ENCODE measurements at regions not wholly inside any gene's neighbourhood (a gene's known extent, or its start where the extent isn't known, plus 50 kb on each side); places are given as distances from the start of the nearest gene placed in this dataset.

- no peak for TF ChIP-seq CTCF (IDR thresholded peaks at IDR 0.05)
- H3K27me3 ChIP-seq (ENCODE audit: low read depth) = no peaks in the 10 kb centered on the region
These were observed 242.5 kb upstream of the ZFP64 start for GRCh38 chr20:52434041-52434425.

DNA sequence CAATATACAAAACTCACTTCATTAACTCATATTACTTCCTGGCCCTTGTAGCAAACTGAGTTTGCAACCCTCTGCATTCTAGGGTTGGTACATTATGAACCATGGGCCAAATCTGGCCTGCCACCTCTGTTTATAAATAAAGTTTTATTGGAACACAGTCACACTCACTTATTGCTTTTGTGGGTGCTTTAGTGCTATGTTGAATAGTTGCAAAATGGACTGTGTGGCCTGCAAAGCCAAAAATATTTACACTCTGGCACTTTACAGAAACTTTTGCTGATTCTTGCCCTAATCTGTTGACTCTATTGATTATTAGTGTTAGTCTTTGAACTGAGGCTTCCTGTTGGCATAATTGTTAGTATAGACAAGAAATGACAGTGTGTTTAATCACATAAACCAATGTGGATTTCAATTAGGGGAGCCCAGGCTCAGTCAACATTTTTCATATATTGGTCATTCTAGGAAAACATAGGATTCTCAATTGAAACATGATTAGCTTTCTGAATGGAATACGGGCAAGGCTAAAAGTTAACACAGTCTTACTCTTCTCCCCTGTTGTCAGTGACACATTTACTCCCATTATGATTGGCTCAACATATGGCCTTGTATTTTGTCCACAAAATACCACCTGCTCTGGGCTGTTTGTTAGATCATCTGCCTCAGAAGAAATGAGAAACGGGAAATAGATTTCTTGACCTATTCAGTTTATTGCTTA, 241.9 kb upstream of the ZFP64 start:
- no peaks in the 10 kb centered on the region for H3K36me3 ChIP-seq
- no peak for TF ChIP-seq CTCF (IDR thresholded peaks at IDR 0.05)
- H3K4me3 ChIP-seq = no peak overlapping the region
- no peaks in the 10 kb centered on the region for H3K27me3 ChIP-seq (ENCODE audit: low read depth)
- DNase-seq (no peak), ATAC-seq (no peak)
- no peaks in the 10 kb centered on the region for H3K4me1 ChIP-seq
- no peak overlapping the region for H3K27ac ChIP-seq
- H3K9me3 ChIP-seq = no peaks in the 10 kb centered on the region
- intact Hi-C loops (cut with DNase I) = no loop called here

More at GRCh38 chr20:52434041-52434425, 242.5 kb upstream of the ZFP64 start:
- no peak for ATAC-seq
- H3K4me3 ChIP-seq = no peak overlapping the region
- intact Hi-C loops (cut with DNase I) = no loop called here
- no peaks in the 10 kb centered on the region for H3K36me3 ChIP-seq
- no peaks in the 10 kb centered on the region for H3K4me1 ChIP-seq
- no peak for DNase-seq
- no peak overlapping the region for H3K27ac ChIP-seq
- H3K9me3 ChIP-seq = no peaks in the 10 kb centered on the region

DNA sequence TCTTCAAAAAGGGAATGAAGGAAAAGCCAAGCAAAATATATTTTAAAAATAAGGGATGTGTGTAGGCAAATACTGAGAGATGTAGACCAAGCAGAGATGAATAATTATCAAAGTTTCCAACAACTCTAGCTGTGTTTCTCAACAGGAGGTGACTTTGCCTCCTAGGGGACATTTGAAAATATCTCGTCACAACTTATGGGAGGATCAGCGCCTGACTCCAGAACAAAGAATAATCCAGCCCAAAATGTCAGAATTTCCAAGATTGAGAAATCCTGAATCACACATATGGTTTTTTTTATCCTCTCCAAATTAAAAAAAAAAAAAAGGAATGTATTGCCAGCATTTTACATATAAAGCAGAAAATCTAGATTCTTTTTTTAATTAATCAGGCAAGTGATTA, 241.2 kb upstream of the ZFP64 start:
- Histone ChIP-seq H3K36me3 (no peaks in the 10 kb centered on the region), H3K4me1 (no peaks in the 10 kb centered on the region), H3K27me3 (ENCODE audit: low read depth) (no peaks in the 10 kb centered on the region), H3K4me3 (no peak overlapping the region), H3K9me3 (no peaks in the 10 kb centered on the region), H3K27ac (no peak overlapping the region)
- DNase-seq (no peak), ATAC-seq (no peak)
- no peak for TF ChIP-seq CTCF (IDR thresholded peaks at IDR 0.05)
- intact Hi-C loops (cut with DNase I) = no loop called here

- Histone ChIP-seq H3K27me3 (ENCODE audit: low read depth) (no peaks in the 10 kb centered on the region), H3K36me3 (no peaks in the 10 kb centered on the region), H3K27ac (no peak overlapping the region), H3K9me3 (no peaks in the 10 kb centered on the region), H3K4me1 (no peaks in the 10 kb centered on the region), H3K4me3 (no peak overlapping the region)
- TF ChIP-seq CTCF (IDR thresholded peaks at IDR 0.05) = no peak
- no peak for ATAC-seq
- DNase-seq = no peak
- intact Hi-C loops (cut with DNase I) = no loop called here
These were observed 237.4 kb upstream of the ZFP64 start for GRCh38 chr20:52429029-52429428.

DNA sequence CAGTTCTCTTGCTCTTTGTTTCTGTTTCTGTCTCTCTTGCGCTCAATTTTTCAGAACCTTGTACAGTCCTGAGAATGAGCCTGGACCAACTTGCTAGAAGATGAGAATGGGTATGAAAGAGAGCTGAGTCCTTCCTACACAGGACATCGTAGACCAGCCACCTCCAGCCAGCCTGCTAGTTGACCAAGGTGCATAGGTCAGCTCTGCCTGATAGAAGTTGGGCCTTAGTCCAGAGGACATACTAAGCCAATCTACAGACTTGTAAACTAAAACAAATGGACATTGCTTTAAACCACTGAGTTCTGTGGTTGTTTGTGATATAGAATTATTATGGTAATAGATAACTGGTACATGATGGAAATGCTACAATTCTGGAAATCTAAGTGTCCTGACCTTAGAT, 236.4 kb upstream of the ZFP64 start:
- no peaks in the 10 kb centered on the region for H3K4me1 ChIP-seq
- H3K27ac ChIP-seq = no peak overlapping the region
- H3K36me3 ChIP-seq = no peaks in the 10 kb centered on the region
- H3K4me3 ChIP-seq = no peak overlapping the region
- intact Hi-C loops (cut with DNase I) = no loop called here
- no peaks in the 10 kb centered on the region for H3K27me3 ChIP-seq (ENCODE audit: low read depth)
- DNase-seq (no peak), ATAC-seq (no peak)
- no peak for TF ChIP-seq CTCF (IDR thresholded peaks at IDR 0.05)
- H3K9me3 ChIP-seq = no peaks in the 10 kb centered on the region

Data from lower lobe of right lung (tissue), 2 donors.